ENCODE measurements at regions not wholly inside any gene's neighbourhood (a gene's known extent, or its start where the extent isn't known, plus 50 kb on each side); places are given as distances from the start of the nearest gene placed in this dataset.

GRCh38 chr10:23604613-23605012 lies 165.7 kb downstream of the OTUD1 start:
- in situ Hi-C loops (cut with HindIII; ENCODE audit: low sequenced_read_pairs) = no loop called here
- TF ChIP-seq CTCF (IDR thresholded peaks at IDR 0.05; ENCODE audit: low read depth, low read length, missing control alignments) = no peak
- H3K4me3 ChIP-seq (ENCODE audit: low read depth, low read length) = no peak overlapping the region
- DNase-seq (ENCODE audit: low read depth) = no peak

GRCh38 chr10:23606456-23606855 lies 167.6 kb downstream of the OTUD1 start:
- DNase-seq (ENCODE audit: low read depth) = no peak
- no peak overlapping the region for H3K4me3 ChIP-seq (ENCODE audit: low read depth, low read length)
- TF ChIP-seq CTCF (IDR thresholded peaks at IDR 0.05; ENCODE audit: low read depth, low read length, missing control alignments) = no peak
- in situ Hi-C loops (cut with HindIII; ENCODE audit: low sequenced_read_pairs) = no loop called here

- in situ Hi-C loops (cut with HindIII; ENCODE audit: low sequenced_read_pairs) = no loop called here
- H3K4me3 ChIP-seq (ENCODE audit: low read depth, low read length) = no peak overlapping the region
- DNase-seq (ENCODE audit: low read depth) = no peak
- TF ChIP-seq CTCF (IDR thresholded peaks at IDR 0.05; ENCODE audit: low read depth, low read length, missing control alignments) = no peak
Measured at GRCh38 chr10:23608926-23609325, 170.1 kb downstream of the OTUD1 start.

- TF ChIP-seq CTCF (IDR thresholded peaks at IDR 0.05; ENCODE audit: low read depth, low read length, missing control alignments) = no peak
- DNase-seq (ENCODE audit: low read depth) = no peak
- in situ Hi-C loops (cut with HindIII; ENCODE audit: low sequenced_read_pairs) = no loop called here
- H3K4me3 ChIP-seq (ENCODE audit: low read depth, low read length) = no peak overlapping the region
Measured at GRCh38 chr10:23610626-23611307, 171.9 kb downstream of the OTUD1 start.

- H3K4me3 ChIP-seq (ENCODE audit: low read depth, low read length) = no peak overlapping the region
- no peak for DNase-seq (ENCODE audit: low read depth)
- TF ChIP-seq CTCF (IDR thresholded peaks at IDR 0.05; ENCODE audit: low read depth, low read length, missing control alignments) = no peak
- in situ Hi-C loops (cut with HindIII; ENCODE audit: low sequenced_read_pairs) = no loop called here
Measured at GRCh38 chr10:23611308-23612029, 172.6 kb downstream of the OTUD1 start.

GRCh38 chr10:23613900-23614299 lies 175.0 kb downstream of the OTUD1 start:
- no peak for TF ChIP-seq CTCF (IDR thresholded peaks at IDR 0.05; ENCODE audit: low read depth, low read length, missing control alignments)
- no peak for DNase-seq (ENCODE audit: low read depth)
- in situ Hi-C loops (cut with HindIII; ENCODE audit: low sequenced_read_pairs) = no loop called here
- H3K4me3 ChIP-seq (ENCODE audit: low read depth, low read length) = no peak overlapping the region
